Activated CD4-positive, alpha-beta T cell treated with anti-CD3 and anti-CD28 coated beads, Interleukin-2, amount 10 ng/mL, durations not matched to agents 24 days and 14 days (primary cell): ENCODE measurements at regions not wholly inside any gene's neighbourhood (a gene's known extent, or its start where the extent isn't known, plus 50 kb on each side); places are given as distances from the start of the nearest gene placed in this dataset.
"Not testable (repeated sequence)": the region's sequence is repeated elsewhere in the genome, so short reads cannot be mapped to it uniquely, and the experiment has no call there.

Experiments used
- DNase-seq: peaks from one replicate; pipeline ENCODE4 v3.0.0; 2022
- H3K27ac Mint-ChIP-seq: one replicate; pipeline ENCODE4 v1.8.0; 2022; ENCODE audit warnings: mild to moderate bottlenecking, mixed read lengths
- H3K27me3 Mint-ChIP-seq: one replicate; pipeline ENCODE4 v1.8.0; 2022; ENCODE audit warnings: mixed read lengths
- H3K36me3 Mint-ChIP-seq: one replicate; pipeline ENCODE4 v1.8.0; 2022; ENCODE audit warnings: low read depth, mild to moderate bottlenecking, mixed read lengths
- H3K4me1 Mint-ChIP-seq: one replicate; pipeline ENCODE4 v1.8.0; 2021; ENCODE audit warnings: mixed read lengths
- H3K4me3 Mint-ChIP-seq: one replicate; pipeline ENCODE4 v1.8.0; 2022; ENCODE audit warnings: mild to moderate bottlenecking, moderate library complexity, mixed read lengths
- H3K9me3 Mint-ChIP-seq: one replicate; pipeline ENCODE4 v1.8.0; 2021; ENCODE audit warnings: mixed read lengths
- intact Hi-C: fragments of 100-400 bp; cut with micrococcal nuclease; formaldehyde crosslinking; loops from one replicate; pipeline ENCODE4 v1.15.1; 2023

- intact Hi-C loops, result no loop called here
- no peaks in the 10 kb centered on the region for H3K36me3 Mint-ChIP-seq
- H3K27me3 Mint-ChIP-seq, result peaks cover 4% of the 10 kb centered on the region
- no peak for DNase-seq
- no peaks in the 10 kb centered on the region for H3K4me1 Mint-ChIP-seq
- no peaks in the 10 kb centered on the region for H3K9me3 Mint-ChIP-seq
- H3K27ac Mint-ChIP-seq, result no peak overlapping the region
- H3K4me3 Mint-ChIP-seq, result no peak overlapping the region
Observed at GRCh38 chr15:62895905-62896316, 146.6 kb upstream of the TPM1 start.

- Mint-ChIP-seq H3K27me3 (peaks cover 2% of the 10 kb centered on the region), H3K9me3 (no peaks in the 10 kb centered on the region), H3K27ac (no peak overlapping the region), H3K36me3 (no peaks in the 10 kb centered on the region), H3K4me3 (no peak overlapping the region), H3K4me1 (no peaks in the 10 kb centered on the region)
- intact Hi-C loops, result no loop called here
- DNase-seq, result no peak
Observed at GRCh38 chr15:62896380-62896866, 146.1 kb upstream of the TPM1 start.

GRCh38 chr15:62896969-62897486 lies 145.5 kb upstream of the TPM1 start:
- Mint-ChIP-seq H3K27ac (no peak overlapping the region), H3K4me1 (no peaks in the 10 kb centered on the region), H3K27me3 (peaks cover 2% of the 10 kb centered on the region), H3K36me3 (no peaks in the 10 kb centered on the region), H3K4me3 (no peak overlapping the region), H3K9me3 (no peaks in the 10 kb centered on the region)
- DNase-seq, result no peak
- intact Hi-C loops, result no loop called here

- intact Hi-C loops, result no loop called here
- peaks cover 2% of the 10 kb centered on the region for H3K27me3 Mint-ChIP-seq
Observed at GRCh38 chr15:62897634-62898033, 144.9 kb upstream of the TPM1 start.

GRCh38 chr15:62899090-62899493 lies 143.5 kb upstream of the TPM1 start:
- intact Hi-C loops, result no loop called here
- Mint-ChIP-seq H3K27me3 (no peaks in the 10 kb centered on the region), H3K9me3 (no peaks in the 10 kb centered on the region), H3K36me3 (no peaks in the 10 kb centered on the region), H3K4me3 (no peak overlapping the region), H3K4me1 (no peaks in the 10 kb centered on the region), H3K27ac (no peak overlapping the region)
- no peak for DNase-seq

More at GRCh38 chr15:62897634-62898033, 144.9 kb upstream of the TPM1 start:
- Mint-ChIP-seq H3K4me3 (no peak overlapping the region), H3K9me3 (no peaks in the 10 kb centered on the region), H3K4me1 (no peaks in the 10 kb centered on the region), H3K27ac (no peak overlapping the region), H3K36me3 (no peaks in the 10 kb centered on the region)
- DNase-seq, result no peak

GRCh38 chr15:62900071-62900802 lies 142.3 kb upstream of the TPM1 start:
- Mint-ChIP-seq H3K27me3 (no peaks in the 10 kb centered on the region), H3K4me1 (no peaks in the 10 kb centered on the region), H3K9me3 (no peaks in the 10 kb centered on the region), H3K4me3 (no peak overlapping the region), H3K27ac (no peak overlapping the region), H3K36me3 (no peaks in the 10 kb centered on the region)
- DNase-seq, result no peak
- intact Hi-C loops, result no loop called here

- H3K27me3 Mint-ChIP-seq, result no peaks in the 10 kb centered on the region
- no peaks in the 10 kb centered on the region for H3K4me1 Mint-ChIP-seq
Observed at GRCh38 chr15:62901087-62901486, 141.5 kb upstream of the TPM1 start.

GRCh38 chr15:62901909-62902546 lies 140.5 kb upstream of the TPM1 start:
- DNase-seq, result no peak
- Mint-ChIP-seq H3K36me3 (no peaks in the 10 kb centered on the region), H3K4me3 (no peak overlapping the region), H3K4me1 (no peaks in the 10 kb centered on the region), H3K27ac (no peak overlapping the region), H3K27me3 (no peaks in the 10 kb centered on the region), H3K9me3 (no peaks in the 10 kb centered on the region)
- intact Hi-C loops, result no loop called here

More at GRCh38 chr15:62901087-62901486, 141.5 kb upstream of the TPM1 start:
- intact Hi-C loops, result no loop called here
- H3K36me3 Mint-ChIP-seq, result no peaks in the 10 kb centered on the region
- no peak for DNase-seq
- no peaks in the 10 kb centered on the region for H3K9me3 Mint-ChIP-seq
- H3K4me3 Mint-ChIP-seq, result no peak overlapping the region
- H3K27ac Mint-ChIP-seq, result no peak overlapping the region

- intact Hi-C loops, result no loop called here
- H3K27me3 Mint-ChIP-seq, result no peaks in the 10 kb centered on the region
- H3K4me1 Mint-ChIP-seq, result no peaks in the 10 kb centered on the region
- H3K4me3 Mint-ChIP-seq, result no peak overlapping the region
- no peak overlapping the region for H3K27ac Mint-ChIP-seq
- H3K9me3 Mint-ChIP-seq, result no peaks in the 10 kb centered on the region
- no peaks in the 10 kb centered on the region for H3K36me3 Mint-ChIP-seq
- DNase-seq, result no peak
Observed at GRCh38 chr15:62902821-62903220, 139.7 kb upstream of the TPM1 start.

- Mint-ChIP-seq H3K4me1 (no peaks in the 10 kb centered on the region), H3K36me3 (no peaks in the 10 kb centered on the region), H3K27ac (no peak overlapping the region), H3K4me3 (no peak overlapping the region), H3K9me3 (no peaks in the 10 kb centered on the region), H3K27me3 (no peaks in the 10 kb centered on the region)
- intact Hi-C loops, result no loop called here
- no peak for DNase-seq
Observed at GRCh38 chr15:62903437-62903836, 139.1 kb upstream of the TPM1 start.

GRCh38 chr15:62904041-62904910 lies 138.3 kb upstream of the TPM1 start:
- Mint-ChIP-seq H3K27me3 (no peaks in the 10 kb centered on the region), H3K9me3 (no peaks in the 10 kb centered on the region), H3K4me3 (no peak overlapping the region), H3K4me1 (no peaks in the 10 kb centered on the region), H3K27ac (no peak overlapping the region), H3K36me3 (no peaks in the 10 kb centered on the region)
- intact Hi-C loops, result no loop called here
- DNase-seq, result no peak

- intact Hi-C loops, result no loop called here
- H3K9me3 Mint-ChIP-seq, result no peaks in the 10 kb centered on the region
- H3K4me1 Mint-ChIP-seq, result no peaks in the 10 kb centered on the region
- no peak overlapping the region for H3K27ac Mint-ChIP-seq
- no peak overlapping the region for H3K4me3 Mint-ChIP-seq
- H3K36me3 Mint-ChIP-seq, result no peaks in the 10 kb centered on the region
- DNase-seq, result no peak
- H3K27me3 Mint-ChIP-seq, result no peaks in the 10 kb centered on the region
Observed at GRCh38 chr15:62906627-62907026, 135.9 kb upstream of the TPM1 start.

- Mint-ChIP-seq H3K27me3 (no peaks in the 10 kb centered on the region), H3K4me3 (no peak overlapping the region), H3K27ac (no peak overlapping the region), H3K36me3 (no peaks in the 10 kb centered on the region), H3K4me1 (no peaks in the 10 kb centered on the region), H3K9me3 (no peaks in the 10 kb centered on the region)
- intact Hi-C loops, result no loop called here
- no peak for DNase-seq
Observed at GRCh38 chr15:62907275-62907674, 135.3 kb upstream of the TPM1 start.

GRCh38 chr15:62908341-62908740 lies 134.2 kb upstream of the TPM1 start:
- not testable (repeated sequence) for H3K4me3 Mint-ChIP-seq, H3K27me3 Mint-ChIP-seq

More at GRCh38 chr15:62908341-62908740, 134.2 kb upstream of the TPM1 start:
- H3K4me1 Mint-ChIP-seq, H3K27ac Mint-ChIP-seq, H3K9me3 Mint-ChIP-seq, DNase-seq, H3K36me3 Mint-ChIP-seq, intact Hi-C loops: not testable (repeated sequence)
